Hematopoietic multipotent progenitor cell treated with erythropoietin and hydrocortisone succinate and interleukin-3 and kit ligand, for 8 days (in vitro differentiated cells): ENCODE measurements at regions not wholly inside any gene's neighbourhood (a gene's known extent, or its start where the extent isn't known, plus 50 kb on each side); places are given as distances from the start of the nearest gene placed in this dataset.
"Not testable (repeated sequence)": the region's sequence is repeated elsewhere in the genome, so short reads cannot be mapped to it uniquely, and the experiment has no call there.

Experiments used
- DNase-seq: peaks from one replicate; pipeline ENCODE4 v3.0.0-alpha.2; 2015

- DNase-seq: no peak
Observed at GRCh38 chr4:146072376-146072775, 103.1 kb upstream of the LSM6 start.

- DNase-seq: no peak
Observed at GRCh38 chr4:146071390-146071789, 104.1 kb upstream of the LSM6 start.

GRCh38 chr4:146063143-146063542, 112.4 kb upstream of the LSM6 start:
- no peak for DNase-seq

GRCh38 chr4:146062340-146062739, 113.2 kb upstream of the LSM6 start:
- no peak for DNase-seq

GRCh38 chr4:146061610-146062334, 113.7 kb upstream of the LSM6 start:
- no peak for DNase-seq

- no peak for DNase-seq
Observed at GRCh38 chr4:146059865-146060264, 115.7 kb upstream of the LSM6 start.

- DNase-seq: no peak
Observed at GRCh38 chr4:146059151-146059550, 116.4 kb upstream of the LSM6 start.

- no peak for DNase-seq
Observed at GRCh38 chr4:146058531-146058930, 117.0 kb upstream of the LSM6 start.

GRCh38 chr4:146054676-146055075, 116.1 kb upstream of the ZNF827 start:
- DNase-seq: no peak

GRCh38 chr4:146053891-146054290, 115.3 kb upstream of the ZNF827 start:
- DNase-seq: no peak

- DNase-seq: no peak
Observed at GRCh38 chr4:146051728-146052391, 113.2 kb upstream of the ZNF827 start.

GRCh38 chr4:146051223-146051622, 112.6 kb upstream of the ZNF827 start:
- DNase-seq: no peak

GRCh38 chr4:146049802-146050201, 111.2 kb upstream of the ZNF827 start:
- DNase-seq: no peak

- not testable (repeated sequence) for DNase-seq
Observed at GRCh38 chr4:146047768-146048167, 109.1 kb upstream of the ZNF827 start.

GRCh38 chr4:146041139-146042004, 102.7 kb upstream of the ZNF827 start:
- no peak for DNase-seq

- DNase-seq: no peak
Observed at GRCh38 chr4:146040623-146041022, 102.0 kb upstream of the ZNF827 start.

- DNase-seq: no peak
Observed at GRCh38 chr4:146033149-146033548, 94.5 kb upstream of the ZNF827 start.

GRCh38 chr4:146032234-146032860, 93.7 kb upstream of the ZNF827 start:
- no peak for DNase-seq

- no peak for DNase-seq
Observed at GRCh38 chr4:146029939-146030710, 91.5 kb upstream of the ZNF827 start.

GRCh38 chr4:146029147-146029546, 90.5 kb upstream of the ZNF827 start:
- DNase-seq: no peak

- DNase-seq: no peak
Observed at GRCh38 chr4:146027761-146028160, 89.1 kb upstream of the ZNF827 start.

GRCh38 chr4:146023334-146023967, 84.8 kb upstream of the ZNF827 start:
- no peak for DNase-seq
